Activated CD8-positive, alpha-beta memory T cell treated with anti-CD3 and anti-CD28 coated beads for 24 hours (primary cell): ENCODE measurements at regions not wholly inside any gene's neighbourhood (a gene's known extent, or its start where the extent isn't known, plus 50 kb on each side); places are given as distances from the start of the nearest gene placed in this dataset.

Experiments
- DNase-seq: peaks from one replicate; pipeline ENCODE4 v3.0.0-alpha.2; 2020

DNA sequence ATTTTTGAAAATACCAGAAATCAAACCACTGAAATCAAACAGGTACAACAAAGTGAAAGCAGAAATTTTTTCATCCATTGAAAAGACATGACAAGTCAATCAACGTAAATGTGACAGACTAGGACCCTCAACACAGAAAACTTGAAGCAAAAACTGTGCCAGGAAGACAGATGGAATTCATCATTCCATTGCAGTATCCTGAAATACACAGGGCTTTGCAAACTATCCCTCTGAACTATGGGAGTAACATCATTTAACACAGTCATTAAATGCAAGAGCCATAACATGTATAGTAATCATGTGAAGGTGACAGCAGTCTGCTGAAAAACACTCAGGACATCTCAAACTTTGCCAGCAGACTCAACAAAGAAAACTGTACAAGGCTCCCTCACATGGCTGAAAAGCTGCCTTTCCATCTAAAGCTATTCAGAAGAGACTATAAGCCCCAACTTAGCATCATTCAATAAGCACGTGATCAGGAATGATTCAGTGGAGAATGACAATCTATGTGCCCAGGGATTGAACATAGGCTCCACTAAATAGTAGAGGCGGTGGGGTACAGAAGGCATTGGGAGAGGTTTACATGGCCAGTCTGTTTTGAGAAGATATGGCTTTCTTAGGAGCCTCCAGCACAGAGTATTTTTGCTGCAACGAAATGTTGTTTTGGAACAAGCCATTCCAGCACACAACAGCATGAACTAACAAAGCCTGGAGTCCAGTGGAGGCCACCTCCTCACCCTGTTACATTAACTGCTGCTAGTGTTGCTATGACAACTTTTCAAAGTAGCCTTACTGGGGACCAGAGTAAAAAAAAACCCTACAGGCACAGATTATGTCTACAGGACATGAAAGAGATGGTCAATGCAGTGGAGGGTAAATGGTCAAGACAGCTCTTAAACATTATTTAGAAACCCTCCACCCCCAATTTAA is 274.5 kb upstream of the NOCT start:
- no peak for DNase-seq

- DNase-seq: no peak
Observed at GRCh38 chr4:138736362-138736761, 279.2 kb upstream of the NOCT start.

DNA sequence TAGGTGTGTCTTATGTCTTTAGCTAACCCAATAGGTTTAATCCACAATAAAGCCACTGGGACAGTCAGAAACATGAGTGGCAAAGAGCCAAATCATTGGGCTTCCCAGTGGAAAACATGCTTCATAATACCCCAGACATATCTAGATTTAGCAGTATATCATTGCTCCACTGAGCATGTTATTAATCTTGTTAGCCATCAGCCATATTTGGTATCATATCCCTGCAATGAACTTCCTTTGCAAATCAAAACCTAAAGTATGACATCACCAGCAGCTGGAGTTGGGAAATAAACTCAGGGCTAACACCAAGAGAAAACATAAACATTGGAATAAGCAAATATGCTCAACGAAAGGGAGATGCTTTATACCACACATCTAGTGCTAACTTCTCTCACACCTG is 280.8 kb upstream of the NOCT start:
- no peak for DNase-seq

DNA sequence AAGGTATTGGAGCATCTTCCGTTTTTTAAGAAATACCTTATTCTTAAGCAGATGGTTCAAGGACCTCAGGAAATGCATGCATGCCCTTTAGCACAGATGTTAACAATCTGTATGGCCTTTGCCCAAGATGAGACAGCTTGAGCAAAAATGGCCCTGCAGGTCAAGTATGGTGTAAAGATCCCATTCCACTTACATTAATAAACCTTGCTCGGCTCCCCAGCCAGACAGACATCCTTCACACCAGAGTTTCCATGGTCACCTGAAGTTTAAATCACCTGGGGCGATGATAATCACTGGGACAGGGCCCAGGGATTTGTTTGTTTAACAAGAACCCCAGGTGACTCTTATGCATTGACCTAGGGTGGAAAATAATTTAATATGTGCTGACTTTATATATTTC is 287.0 kb upstream of the NOCT start:
- DNase-seq: no peak

GRCh38 chr4:138727731-138728130 is 287.9 kb upstream of the NOCT start:
- no peak for DNase-seq

DNA sequence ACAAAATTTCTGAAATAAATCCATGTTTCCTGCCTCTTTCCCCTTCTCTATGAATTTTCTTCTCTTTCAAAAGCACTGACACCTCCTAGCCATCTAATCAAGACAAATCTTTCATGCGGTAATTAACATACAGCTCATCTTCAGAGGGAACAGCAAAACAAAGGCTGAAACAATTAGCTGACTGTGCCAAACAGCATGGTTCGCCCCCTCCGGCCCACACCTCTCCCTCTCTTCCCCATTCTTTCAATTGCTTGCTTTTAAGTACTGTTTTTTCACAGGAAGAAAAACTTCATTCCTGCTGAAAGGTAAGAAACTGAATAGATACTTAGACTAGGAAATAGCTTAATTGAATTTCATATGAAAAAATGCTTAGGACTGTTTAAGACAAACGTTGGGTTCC is 291.1 kb upstream of the NOCT start:
- no peak for DNase-seq

- DNase-seq: no peak
Observed at GRCh38 chr4:138716559-138717335, 298.8 kb upstream of the NOCT start.

DNA sequence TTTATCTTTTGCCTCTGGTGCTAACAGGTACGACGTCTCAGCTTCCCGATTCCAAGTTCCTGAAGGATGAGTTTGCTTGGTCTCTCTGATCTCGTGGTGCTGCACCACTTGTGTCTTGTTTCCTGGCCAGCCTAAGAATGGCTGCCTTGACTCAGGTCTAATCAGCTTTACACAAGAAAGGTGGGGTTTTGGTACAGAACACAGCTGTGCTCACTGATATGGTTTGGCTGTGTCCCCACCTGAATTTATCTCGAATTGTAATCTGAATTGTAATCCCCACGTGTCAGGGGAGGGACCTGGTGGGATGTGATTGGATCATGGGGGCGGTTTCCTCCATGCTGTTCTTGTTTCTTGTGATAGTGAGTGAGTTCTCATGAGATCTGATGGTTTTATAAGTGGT is 305.3 kb upstream of the NOCT start:
- no peak for DNase-seq

GRCh38 chr4:138709859-138710258 is 305.7 kb upstream of the NOCT start:
- no peak for DNase-seq

GRCh38 chr4:138707746-138708677 is 307.6 kb upstream of the NOCT start:
- DNase-seq: no peak

DNA sequence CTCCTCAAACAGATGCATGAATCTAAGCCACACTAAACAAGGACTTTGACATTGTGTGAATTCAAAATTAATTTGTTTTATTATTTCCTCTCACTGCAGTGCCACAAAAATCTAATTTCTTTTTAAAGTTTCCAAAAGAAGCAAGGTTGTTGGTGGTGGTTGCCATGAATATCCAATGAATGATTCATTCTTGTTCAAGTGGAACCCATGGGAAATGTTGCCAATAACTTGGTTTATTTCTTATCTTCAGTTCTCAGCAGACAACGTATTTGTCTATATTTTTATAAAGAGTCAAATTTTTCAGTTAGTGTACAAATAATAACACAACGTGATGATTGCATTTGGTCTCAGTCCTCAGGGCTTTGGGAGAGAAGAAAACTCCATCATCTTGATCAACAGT is 309.4 kb upstream of the NOCT start:
- no peak for DNase-seq

DNA sequence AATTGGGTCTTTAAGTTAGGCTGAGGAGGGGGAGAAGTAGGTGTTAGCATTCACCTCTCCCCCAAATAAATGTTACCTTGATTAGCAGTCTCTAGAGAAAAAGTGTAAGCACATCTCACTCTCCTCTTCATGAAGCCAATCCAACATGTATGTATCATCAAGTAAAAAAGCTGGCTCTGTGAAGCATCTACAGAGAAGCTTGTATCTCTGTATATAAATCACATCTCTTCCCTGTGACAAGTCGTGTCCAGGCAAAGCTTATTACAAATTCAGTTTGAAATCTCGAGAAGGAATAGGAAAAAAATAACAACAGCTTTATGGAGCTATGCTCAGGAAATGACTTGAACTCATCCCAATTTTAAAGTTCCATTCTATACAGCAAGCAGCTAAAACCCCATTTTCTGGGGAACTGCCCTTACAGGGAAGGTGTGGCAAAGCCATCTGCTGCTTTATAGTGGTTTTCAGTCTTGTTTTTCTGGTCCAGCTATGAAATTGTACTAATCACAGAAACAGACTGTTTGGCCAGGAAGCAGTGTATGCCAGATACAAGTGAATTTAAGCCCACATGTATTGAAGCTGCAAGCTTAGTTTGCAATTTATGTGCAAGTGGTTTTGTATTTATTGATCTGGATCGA is 313.3 kb upstream of the NOCT start:
- DNase-seq: no peak

DNA sequence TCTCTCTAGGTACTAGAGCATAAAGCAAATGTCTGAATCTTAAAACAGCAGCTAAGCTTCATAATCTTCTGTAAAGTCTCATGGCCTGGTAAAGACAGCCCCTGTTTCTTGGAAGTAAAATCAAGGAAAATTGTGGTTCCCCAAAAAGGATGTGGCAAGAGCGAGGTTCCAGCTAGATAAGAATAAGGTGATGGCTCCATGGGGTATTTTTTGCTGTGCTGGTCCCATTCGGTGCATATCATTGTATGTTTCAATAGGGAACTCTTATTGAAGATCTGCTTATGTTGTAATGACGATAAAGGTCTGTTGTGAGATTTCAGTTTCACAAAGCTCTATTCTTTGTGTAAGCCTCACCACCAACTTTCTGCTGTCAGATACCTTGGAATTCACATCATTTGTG is 316.9 kb upstream of the NOCT start:
- DNase-seq: no peak

DNA sequence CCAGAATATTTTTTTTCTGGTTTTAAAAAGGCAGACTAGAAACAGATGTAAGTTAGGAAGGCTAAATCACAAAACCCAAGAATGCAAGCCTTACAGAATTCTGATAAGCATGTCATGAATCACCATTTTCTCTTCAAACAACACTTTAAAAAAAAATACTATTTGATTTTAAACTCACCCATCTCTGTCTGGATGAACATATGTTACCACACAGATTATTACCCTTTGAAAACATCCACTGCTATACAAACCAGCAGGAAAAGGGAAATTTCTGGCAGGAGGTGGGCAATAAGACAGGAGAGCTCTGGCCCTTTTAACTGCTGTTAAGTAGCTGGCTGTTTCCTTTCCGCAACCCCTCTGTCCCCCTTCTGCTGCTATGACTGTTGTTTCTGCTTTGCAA is 317.7 kb upstream of the NOCT start:
- no peak for DNase-seq

GRCh38 chr4:138696771-138697170 is 318.8 kb upstream of the NOCT start:
- DNase-seq: no peak

- DNase-seq: no peak
Observed at GRCh38 chr4:138696058-138696457, 319.5 kb upstream of the NOCT start.

GRCh38 chr4:138693526-138693925 is 322.1 kb upstream of the NOCT start:
- no peak for DNase-seq

GRCh38 chr4:138692411-138692810 is 323.2 kb upstream of the NOCT start:
- DNase-seq: no peak

DNA sequence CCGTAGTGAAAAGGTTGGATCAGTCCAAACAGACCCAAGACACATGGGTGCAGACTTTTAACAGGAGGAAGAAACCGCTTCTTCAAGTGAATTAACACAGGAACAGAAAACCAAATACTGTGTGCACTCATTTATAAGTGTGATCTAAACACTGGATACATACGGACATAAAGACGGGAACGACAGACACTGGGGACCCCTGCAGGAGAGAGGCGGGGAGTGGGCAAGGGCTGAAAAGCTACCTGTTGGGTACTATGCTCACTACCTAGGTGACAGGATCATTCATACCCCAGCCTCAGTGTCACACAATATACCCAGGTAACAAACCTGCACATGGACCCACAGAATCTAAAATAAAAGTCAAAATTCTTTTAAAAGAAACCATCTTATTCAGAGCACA is 326.0 kb upstream of the NOCT start:
- no peak for DNase-seq

DNA sequence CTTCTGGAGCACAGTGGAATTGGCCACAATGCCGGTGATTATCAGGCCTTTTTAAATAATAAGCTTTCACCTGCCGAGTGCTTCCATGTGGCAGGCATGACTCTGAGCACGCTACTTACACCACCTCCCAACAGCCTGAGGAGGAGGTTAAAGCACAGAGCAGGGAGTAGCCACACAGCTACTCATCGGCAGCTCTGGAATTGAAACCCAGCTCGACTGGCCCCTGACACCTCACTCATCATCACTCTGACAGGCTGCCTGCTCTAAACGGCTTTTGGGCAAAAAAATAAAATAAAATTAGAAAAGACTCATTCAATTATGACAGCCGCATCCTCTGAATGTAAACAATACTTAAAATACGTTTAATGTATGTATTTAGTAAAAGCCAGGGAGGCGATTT is 326.4 kb upstream of the NOCT start:
- DNase-seq: no peak

GRCh38 chr4:138688408-138689085 is 327.0 kb upstream of the NOCT start:
- DNase-seq: no peak
